NCI-H146 (cell line): ENCODE measurements at regions not wholly inside any gene's neighbourhood (a gene's known extent, or its start where the extent isn't known, plus 50 kb on each side); places are given as distances from the start of the nearest gene placed in this dataset.

ENCODE experiments used
- DNase-seq: peaks from one replicate; lab custom pipeline; 2025; lab: John Stamatoyannopoulos, UW

- DNase-seq, result no peak
These were observed 204.1 kb upstream of the VRK2 start for GRCh38 chr2:57842531-57842930.

- DNase-seq, result no peak
These were observed 203.4 kb upstream of the VRK2 start for GRCh38 chr2:57843158-57843557.

- no peak for DNase-seq
These were observed 197.9 kb upstream of the VRK2 start for GRCh38 chr2:57848723-57849122.

- DNase-seq, result no peak
These were observed 196.8 kb upstream of the VRK2 start for GRCh38 chr2:57849843-57850242.

- DNase-seq, result no peak
These were observed 196.0 kb upstream of the VRK2 start for GRCh38 chr2:57850415-57851130.

GRCh38 chr2:57855212-57855611 lies 191.4 kb upstream of the VRK2 start:
- DNase-seq, result no peak

GRCh38 chr2:57859755-57860154 lies 186.9 kb upstream of the VRK2 start:
- no peak for DNase-seq

GRCh38 chr2:57862153-57862552 lies 184.5 kb upstream of the VRK2 start:
- DNase-seq, result no peak

- no peak for DNase-seq
These were observed 183.9 kb upstream of the VRK2 start for GRCh38 chr2:57862727-57863126.

GRCh38 chr2:57864926-57865325 lies 181.7 kb upstream of the VRK2 start:
- DNase-seq, result no peak

- DNase-seq, result peak; percentile 3
These were observed 178.9 kb upstream of the VRK2 start for GRCh38 chr2:57867730-57868129.

- no peak for DNase-seq
These were observed 177.9 kb upstream of the VRK2 start for GRCh38 chr2:57868619-57869139.

- peak; percentile 10 for DNase-seq
These were observed 176.8 kb upstream of the VRK2 start for GRCh38 chr2:57869758-57870344.

GRCh38 chr2:57876313-57876712 lies 170.3 kb upstream of the VRK2 start:
- DNase-seq, result no peak

GRCh38 chr2:57877811-57878170 lies 168.8 kb upstream of the VRK2 start:
- peak; percentile 42 for DNase-seq

- peak; percentile 61 for DNase-seq
These were observed 168.3 kb upstream of the VRK2 start for GRCh38 chr2:57878171-57878865.

- no peak for DNase-seq
These were observed 167.8 kb upstream of the VRK2 start for GRCh38 chr2:57878866-57879210.

- no peak for DNase-seq
These were observed 166.2 kb upstream of the VRK2 start for GRCh38 chr2:57880446-57880845.

GRCh38 chr2:57880967-57881366 lies 165.6 kb upstream of the VRK2 start:
- DNase-seq, result peak; percentile 45

- DNase-seq, result peak; percentile 3
These were observed 164.4 kb upstream of the VRK2 start for GRCh38 chr2:57881998-57882888.

GRCh38 chr2:57882895-57883515 lies 163.6 kb upstream of the VRK2 start:
- peak; percentile 64 for DNase-seq

GRCh38 chr2:57884281-57884680 lies 162.3 kb upstream of the VRK2 start:
- DNase-seq, result no peak
